ENCODE measurements at regions not wholly inside any gene's neighbourhood (a gene's known extent, or its start where the extent isn't known, plus 50 kb on each side); places are given as distances from the start of the nearest gene placed in this dataset.
"Not testable (repeated sequence)": the region's sequence is repeated elsewhere in the genome, so short reads cannot be mapped to it uniquely, and the experiment has no call there.

DNA sequence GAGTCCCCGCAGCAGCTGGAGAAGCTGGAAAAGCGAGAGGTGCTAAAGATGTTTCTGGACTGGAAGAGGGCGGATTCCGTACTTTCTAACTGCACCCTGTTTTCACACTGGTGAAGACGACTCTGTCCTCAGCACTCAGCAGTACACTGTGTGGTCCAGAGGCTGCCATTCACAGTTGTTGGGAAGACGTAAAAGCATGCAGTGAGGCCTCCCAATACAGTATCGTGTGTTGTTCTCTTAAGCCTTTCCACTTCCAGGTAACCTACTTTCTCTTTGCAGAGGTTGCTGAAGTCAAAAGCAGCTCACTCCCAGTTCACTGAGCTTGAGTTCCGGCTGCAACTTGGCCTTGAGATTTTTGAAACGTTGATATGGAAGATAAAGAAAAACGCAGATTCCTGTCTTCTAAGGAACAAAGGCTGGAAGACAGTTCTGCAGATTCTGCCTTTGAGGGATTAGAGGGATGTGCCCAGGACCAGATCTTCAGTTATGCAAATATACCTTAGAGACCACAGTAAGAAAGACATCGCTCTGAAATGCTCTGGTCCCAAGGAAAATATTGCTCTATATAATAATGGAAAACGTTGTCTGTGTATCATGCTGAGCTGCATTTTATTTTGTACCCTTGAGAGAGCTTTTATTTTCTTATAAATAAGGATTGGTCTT, 540.9 kb downstream of the TRIML1 start:
- no peak for DNase-seq

DNA sequence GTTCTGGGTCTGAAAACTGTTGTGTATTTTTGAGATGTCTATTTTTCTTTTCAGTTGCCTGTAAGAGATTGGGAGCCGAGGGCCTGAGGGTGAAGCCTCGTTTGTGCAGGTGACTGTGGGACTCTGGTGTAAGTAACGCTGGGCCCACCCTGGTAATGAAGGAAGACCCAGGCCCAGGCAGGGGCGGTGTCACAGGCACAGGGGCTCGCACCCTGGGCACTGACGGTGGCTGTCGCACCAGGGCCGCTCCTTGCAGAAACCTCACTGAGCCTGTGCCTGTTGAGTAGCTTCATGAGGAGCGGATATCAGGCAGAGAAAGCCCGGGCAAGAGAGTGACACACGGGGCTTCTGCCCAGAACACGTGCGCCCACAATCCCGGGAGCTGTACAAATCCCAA, 541.4 kb downstream of the TRIML1 start:
- DNase-seq: no peak

DNA sequence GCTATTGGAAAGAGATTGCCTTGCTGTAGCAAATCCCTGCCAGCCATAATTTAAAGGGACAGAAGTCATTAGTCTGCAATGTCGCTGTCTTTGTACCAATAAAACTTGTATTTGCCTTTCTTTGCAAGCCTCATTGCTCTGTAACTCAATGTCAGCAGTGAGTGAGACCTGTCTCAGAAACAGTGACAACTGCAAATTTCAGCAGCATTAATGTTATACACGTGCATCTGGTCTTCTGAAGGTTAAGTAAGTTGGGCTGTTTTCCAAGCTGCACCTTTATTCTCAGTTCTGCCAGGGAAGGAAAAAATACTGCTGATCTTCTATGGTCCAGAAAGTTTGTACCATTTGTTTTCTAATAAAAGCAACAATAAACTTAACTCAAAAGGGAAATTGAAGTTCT, 543.1 kb downstream of the TRIML1 start:
- no peak for DNase-seq

DNA sequence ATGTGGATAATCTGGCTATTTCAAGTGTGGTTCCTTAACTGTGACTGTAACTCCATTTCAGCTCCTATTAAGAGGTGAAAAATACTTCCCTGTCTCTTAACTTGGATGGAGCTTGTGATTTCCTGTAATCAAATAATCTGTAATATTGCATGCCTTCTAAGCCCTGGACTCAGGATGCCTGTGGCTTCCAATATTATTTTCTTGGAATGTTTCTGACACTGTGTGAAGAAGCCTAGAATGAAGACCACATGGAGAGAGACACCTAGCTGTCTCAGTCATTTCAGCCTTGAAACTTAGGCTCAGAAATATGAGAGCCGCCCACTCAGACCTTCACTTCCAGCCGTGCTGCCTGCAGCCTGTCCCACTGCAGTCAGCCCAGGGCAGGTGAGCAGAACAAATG, 544.3 kb downstream of the TRIML1 start:
- DNase-seq: no peak

DNA sequence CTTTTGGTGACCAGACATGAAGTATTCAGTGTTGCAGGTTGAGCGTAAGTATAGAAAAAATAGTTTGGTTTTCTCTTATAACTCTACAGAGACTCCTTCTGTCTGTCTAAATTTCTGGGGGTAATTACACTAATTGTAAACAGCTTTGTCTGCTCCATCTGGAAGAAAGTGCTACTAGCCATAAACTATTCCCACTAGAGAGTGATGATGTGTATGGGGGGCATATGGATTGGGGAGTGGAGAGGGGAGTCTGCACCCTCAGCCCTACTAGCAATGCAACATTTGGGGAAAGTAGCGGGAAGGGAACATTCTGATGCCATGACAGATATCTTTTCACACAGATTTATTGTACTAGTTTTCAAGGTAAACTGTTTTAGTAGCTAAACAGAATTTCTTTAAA, 549.7 kb downstream of the TRIML1 start:
- DNase-seq: no peak

DNA sequence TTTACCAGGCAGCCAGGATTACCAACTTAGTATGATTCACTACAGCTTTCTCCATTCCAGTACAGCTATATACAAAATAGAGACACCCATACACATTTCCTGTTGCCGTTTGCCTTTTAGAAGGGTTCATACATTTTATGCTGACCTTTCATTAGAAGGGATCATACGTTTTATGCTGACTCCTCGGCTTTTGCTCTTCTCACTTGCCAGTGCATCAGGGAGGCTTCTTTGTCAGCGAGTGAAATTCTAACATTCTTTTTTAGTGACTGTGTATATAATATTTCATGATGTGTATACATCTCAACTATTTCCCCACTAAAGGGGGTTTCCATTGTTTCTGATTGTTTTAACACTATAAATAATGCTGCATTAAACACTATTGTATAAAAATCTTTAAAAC, 552.6 kb downstream of the TRIML1 start:
- no peak for DNase-seq

DNA sequence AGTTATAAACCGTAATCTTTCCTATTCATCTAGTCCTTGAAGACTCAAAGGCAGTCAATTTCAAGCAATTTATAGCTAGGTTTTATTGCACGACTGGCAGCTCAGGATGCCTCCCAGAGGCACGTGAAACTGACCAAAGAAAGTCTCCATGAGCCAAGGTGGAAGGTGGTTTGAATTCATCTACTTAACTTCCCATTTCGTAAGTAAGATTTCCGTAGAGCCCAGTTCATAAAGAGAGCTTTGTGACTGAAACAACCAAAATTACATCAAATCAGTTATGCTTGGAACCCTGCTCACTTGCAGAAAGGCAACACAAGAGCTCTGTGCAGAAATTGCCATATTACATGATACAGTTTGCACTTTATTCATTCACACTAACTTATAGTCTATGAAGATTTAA, 556.0 kb downstream of the TRIML1 start:
- DNase-seq: no peak

DNA sequence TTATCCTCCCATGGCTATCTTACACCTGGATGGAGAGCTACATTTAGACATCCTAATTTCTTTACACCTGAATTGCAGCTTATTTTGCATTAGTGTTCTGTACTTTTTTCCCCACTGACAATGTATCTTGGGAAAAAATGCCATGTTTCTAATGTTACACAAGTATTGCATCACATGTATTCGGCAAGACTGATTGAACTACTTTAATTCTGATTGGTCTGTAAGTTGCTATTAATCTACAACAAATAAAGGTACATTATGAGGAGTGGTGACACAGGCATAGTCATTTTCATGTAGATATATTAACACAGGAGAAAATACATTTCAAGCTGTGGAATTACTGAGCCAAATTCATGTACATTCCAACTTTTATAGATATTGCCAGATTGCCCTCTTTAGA, 558.0 kb downstream of the TRIML1 start:
- no peak for DNase-seq

DNA sequence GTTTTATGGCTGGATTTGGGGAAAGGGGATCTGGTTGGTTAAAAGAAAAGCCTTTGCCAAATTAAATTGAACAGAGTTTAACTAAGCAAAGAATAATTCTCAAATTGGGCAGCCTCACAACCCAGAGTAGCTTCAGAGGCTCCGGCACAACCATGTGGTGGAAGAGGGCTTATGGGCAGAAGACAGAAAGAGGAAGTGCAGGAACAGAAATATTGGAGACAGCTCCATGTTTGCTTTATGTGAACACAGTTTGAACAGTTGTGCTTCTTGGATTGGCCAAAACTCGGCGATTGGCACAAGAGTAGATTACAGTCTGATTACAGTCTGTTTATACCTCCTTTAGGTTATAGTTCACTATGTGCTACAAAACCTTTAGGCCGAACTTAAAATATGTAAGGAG, 562.7 kb downstream of the TRIML1 start:
- no peak for DNase-seq

DNA sequence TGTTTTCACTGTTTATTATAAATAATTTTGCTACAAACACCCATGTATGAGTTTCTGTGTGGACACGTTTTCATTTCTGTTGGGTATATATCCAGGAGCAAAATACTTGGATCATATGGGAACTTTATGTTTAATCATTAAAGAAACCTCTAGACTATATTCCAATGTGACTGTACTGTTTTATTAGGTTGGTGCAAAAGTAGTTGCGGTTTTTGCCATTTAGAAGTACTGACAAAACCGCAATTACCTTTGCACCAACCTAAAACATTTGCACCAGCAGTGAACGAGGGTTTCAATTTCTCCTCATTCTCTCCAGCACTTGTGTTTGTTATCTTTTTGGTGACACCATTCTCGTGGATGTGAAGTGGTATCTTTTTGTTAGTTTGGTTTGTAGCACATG, 565.0 kb downstream of the TRIML1 start:
- no peak for DNase-seq

DNA sequence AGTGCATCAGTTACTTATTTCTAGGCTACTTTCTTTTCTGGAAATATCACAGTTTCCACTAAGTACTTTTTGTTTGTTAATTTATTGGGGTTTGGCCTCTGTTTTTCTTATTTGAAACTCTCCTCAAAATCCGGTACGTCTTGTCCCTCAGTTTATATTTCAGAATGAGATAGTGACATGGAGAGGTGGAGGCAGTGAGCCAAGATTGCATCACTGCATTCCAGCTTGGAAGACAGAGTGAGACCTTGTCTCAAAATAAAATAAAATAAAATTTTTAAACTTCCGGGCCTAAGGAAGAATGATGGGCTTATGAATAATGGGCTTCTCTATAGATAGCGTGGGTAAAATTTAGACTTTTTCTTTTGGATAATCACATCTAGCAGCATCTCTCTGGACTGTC, 567.8 kb downstream of the TRIML1 start:
- DNase-seq: no peak

DNA sequence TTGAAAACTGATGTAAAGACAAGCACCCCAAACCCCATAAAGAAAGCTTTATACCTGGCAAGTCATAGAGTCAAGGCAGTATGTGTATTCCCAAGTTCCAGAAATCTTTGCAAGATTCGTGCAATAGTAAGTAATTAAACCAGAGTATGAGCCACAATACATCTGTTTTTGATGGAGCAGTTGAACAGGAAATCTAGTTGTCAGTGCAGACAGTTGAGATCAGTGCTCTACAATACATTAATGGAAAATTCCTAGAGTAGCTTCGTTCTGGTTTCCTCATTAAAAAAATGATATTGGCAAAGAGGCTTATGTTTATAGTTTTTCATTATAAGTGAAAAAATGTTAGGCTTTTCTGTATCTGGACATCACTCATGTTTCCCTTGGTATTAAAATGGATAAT, 575.3 kb downstream of the TRIML1 start:
- DNase-seq: no peak

DNA sequence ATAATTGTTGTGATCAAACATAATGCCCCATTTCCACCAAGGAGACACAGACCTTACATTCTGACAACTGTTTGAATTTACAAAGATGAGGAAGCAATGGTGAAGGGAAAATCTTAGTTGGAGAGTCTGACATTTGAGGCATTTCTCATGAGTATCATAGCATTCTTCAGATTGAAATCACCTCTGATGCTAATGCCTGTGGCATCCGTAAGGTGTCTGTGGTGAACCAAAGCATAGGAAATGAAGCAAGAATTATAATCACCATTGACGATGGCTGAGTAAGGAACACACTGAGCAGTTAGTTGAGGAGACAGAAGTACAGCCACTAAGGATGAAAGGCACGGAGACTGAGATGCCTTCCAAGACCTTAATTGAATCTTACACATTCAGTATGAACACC, 575.7 kb downstream of the TRIML1 start:
- DNase-seq: no peak

DNA sequence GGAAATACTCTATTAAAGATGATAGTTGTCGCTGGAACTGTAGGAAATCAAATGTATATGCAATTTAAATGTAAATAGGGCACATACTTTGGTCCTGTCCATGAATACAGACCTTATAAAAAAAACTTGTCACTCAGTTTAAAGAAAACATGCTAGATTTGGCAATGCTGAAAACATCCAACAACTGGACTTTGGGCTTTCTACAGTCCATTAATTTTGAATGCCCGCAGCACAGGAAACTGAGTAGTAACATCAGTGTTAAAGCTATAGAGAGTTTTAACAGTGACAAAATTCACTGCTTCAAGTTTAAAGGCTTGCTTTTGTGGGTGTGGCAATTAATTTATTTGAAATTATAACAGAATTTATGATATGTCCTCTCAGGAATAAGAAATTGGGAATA, 578.4 kb downstream of the TRIML1 start:
- no peak for DNase-seq

DNA sequence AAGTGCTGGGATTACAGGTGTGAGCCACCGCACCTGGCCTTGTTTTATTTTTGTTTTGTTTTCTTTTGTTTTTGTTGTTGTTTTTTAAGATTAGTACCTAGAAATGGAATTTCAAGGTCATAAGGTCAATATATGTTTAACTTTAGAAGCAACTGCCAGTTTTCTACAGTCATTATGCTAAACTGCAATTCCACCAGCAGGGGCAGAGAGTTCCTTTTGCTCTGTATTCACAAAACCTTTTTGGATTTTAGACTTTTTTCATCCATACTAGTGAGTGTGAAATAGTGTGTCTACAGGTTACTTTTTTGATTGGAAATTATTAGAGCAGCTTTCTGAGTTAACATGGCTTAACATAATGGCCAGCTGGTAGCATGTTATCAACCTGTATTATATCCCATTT, 580.6 kb downstream of the TRIML1 start:
- DNase-seq: no peak

DNA sequence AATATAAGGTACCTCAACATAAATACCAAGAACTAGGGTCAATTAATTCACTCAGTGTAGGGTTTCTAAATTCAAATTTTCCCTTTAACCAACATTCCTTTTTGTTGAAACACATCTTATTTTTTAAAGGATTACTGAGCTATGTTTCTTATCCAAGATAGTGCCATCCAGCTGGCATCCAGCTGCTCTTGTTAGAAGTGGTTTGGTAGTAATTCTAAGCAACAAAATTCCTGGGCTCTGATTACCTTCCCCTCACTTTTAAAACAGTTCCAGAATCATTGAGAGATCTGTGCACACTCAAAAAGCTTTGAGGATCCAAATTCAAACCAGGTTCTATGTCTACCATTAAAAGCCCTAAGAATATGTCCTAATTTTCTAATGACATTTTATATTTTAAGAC, 583.7 kb downstream of the TRIML1 start:
- DNase-seq: no peak

DNA sequence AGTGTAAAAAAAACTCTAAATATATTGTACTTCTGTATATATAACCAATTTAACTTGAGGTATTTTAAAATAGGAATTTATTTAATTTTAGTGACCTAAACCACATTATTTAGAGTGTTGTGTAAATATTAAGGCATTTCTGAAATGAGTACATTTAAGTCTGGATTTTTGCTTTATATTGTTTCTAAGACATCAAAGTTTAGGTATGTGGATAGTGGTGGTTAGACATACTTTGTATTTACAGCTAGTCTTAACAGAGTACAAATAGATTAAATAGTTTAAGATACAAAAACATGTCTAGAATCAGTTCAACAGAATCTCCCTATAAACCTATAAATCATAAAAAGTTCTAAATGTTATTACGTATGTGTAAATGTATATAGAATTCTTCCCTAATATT, 588.5 kb downstream of the TRIML1 start:
- DNase-seq: no peak

DNA sequence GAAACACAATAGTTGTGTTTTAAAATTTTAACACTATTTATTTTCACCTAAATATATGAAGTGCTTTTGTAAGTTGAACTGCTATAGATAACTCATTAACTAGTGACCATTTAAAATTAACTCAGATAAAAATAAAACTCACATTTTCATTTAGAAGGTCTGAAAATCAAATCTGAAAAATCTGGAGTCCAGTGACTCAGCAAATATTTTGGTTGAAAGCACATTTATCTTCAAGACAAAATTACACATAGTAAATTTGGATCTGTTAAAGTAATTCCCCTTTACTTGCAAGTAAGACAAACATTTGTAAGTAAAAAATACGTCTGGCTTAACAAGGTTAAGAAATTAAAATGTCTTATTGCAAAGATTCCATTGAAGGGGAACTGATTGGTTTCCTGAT, 589.1 kb downstream of the TRIML1 start:
- DNase-seq: no peak

DNA sequence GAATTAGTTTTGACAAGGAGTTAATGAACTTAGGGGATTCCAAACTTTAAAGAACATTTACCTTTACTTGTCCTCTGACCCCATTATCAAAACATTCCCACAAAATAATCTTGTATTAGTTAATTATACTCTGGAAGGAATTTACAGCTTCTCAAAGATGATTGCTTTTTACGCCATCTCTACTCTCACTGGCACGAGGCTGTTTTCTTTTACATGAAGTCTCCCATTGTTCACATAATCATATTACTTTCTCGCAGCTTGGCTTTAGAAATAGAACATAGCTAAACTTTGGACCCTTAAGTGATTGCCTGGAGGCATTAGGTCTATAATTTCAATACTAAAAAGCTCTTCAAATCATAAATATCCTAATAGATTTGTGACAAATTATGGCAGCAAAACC, 592.9 kb downstream of the TRIML1 start:
- DNase-seq: no peak

DNA sequence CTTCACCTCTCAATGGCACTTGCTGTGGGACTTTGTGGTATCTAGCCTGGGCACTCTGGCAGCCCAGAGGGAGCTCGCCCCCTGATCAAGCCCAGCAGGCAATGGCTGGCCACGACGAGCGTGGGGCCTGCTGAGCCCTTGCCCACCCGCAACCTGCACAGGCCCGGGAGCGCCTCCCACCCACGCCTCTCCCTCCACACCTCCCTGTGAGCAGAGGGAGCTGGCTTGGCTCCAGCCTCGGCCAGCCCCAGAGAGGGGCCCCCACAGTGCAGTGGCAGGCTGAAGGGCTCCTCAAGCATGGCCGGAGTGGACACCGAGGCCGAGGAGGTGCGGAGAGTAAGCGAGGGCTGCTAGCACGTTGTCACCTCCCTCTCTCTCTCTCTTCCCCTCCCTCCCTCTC, 595.8 kb downstream of the TRIML1 start:
- no peak for DNase-seq

DNA sequence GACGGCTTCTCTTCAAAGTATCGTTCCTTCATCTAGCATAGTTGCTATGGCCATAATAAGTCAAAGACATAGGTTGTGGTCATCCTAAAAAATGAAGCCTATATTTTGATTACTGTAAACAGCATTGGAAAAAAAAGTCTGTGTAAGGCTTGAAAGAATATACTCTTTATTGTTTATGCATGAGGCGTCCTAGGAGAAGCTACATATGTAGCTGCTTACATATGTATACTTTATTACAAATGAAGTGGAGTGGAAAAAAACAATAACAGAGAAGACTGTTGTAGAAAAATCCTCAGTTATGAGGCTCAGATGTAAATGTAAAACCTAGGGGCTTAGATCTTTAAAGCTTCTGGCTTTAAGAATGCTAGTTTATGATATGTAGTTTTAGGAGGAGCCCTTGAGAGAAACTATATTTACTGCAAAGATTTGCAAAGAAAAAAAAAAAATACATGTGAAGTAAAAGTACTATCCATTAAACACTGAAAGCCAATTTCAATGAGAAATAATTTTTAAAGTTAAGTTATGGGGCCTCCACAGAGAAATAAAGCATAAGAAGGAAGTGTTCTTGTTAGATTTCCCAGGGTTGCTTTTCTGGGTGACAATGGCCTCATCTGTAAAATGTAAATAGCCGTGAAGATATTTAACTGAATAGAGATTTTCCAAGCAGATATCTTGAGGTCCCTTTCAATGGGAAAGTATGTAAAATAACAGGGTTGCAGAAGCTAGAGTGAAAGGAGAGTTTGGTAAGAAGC, 598.2 kb downstream of the TRIML1 start:
- no peak for DNase-seq

DNA sequence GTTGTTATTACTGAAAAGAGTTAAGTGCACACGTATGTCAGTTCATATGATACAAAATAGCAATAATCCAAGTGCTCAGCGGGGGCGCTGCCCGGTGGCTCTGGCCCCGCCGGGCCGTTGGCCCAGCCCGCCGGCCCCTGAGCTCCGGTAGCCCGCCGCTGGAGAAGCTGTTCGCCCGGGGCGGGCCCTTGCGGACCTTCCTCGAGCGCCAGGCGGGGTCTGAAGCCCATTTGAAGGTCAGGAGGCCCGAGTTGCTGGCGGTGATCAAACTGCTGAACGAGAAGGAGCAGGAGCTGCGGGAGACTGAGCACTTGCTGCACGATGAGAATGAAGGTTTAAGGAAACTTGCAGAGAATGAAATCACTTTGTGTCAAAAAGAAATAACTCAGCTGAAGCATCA, 599.0 kb downstream of the TRIML1 start:
- DNase-seq: not testable (repeated sequence)

DNA sequence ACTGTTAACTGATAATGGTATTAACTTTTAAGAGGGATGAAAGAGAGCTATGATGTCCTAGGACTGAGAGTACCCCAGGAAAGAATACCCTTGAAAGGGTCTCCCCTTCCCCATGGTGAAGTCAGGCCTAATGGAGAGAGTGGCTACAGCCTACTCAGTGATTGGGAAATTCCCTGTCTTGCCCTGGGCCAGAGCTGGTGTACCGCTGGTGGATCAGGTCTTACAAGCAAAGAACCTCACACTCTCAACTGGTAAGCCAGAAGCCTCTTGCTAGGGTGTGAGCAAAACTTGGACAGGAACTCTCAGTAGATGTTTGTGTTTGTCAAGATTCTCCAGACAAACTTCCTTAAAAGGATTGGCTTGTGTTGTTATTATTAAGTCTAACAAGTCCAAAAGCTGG, 600.9 kb downstream of the TRIML1 start:
- DNase-seq: not testable (repeated sequence)

DNA sequence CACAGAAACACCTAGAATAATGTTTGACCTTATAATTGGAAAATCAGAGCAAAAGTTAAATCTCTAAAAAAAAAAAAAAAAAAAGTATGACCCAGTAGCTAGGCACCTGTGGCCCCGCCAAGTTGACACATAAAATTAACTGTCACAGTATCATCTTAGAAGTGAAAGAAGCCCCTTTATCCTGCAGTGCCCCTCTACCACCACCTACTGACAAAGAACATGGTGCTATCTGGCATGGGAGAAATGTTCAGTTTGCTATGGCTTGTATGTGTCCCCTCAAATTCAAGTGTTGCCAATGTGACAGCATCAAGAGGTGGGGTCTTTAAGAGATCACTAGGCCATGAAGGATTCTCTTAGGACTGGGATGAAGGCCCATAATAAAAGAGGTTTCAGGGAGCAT, 601.5 kb downstream of the TRIML1 start:
- DNase-seq: not testable (repeated sequence)

DNA sequence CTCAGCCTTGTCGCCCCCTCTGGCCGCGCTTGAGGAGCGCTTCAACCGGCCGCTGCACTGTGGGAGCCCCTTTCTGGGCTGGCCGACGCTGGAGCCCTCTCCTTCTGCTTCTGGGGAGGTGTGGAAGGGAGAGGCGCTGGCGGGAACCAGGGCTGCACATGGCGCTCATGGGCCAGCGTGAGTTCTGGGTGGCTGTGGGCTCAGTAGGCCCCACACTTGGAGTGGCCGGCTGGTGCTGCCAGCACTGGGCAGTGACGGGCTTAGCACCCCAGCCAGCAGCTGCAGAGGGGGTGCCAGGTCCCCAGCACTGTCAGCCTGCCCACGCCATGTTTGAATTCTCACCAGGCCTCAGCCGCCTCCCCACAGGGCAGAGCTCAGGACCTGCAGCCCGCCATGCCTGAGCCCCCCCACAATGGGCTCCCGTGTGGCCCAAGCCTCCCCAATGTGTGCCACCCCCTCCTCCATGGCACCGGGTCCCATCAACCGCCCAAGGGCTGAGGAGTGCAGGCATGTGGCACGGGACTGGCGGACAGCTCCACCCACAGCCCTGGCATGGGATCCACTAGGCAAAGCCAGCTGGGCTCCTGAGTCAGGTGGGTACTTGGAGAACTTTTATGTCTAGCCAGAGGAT, 615.2 kb downstream of the TRIML1 start:
- no peak for DNase-seq
